MM.1S (cell line): ENCODE measurements at regions not wholly inside any gene's neighbourhood (a gene's known extent, or its start where the extent isn't known, plus 50 kb on each side); places are given as distances from the start of the nearest gene placed in this dataset.

ENCODE experiments used
- DNase-seq: peaks from one replicate; pipeline ENCODE4 v3.0.0-alpha.2; 2015
- H2AFZ ChIP-seq: fragments of 300-600 bp; sonication (generic); 2 replicates; pipeline ENCODE4 v1.6.0; 2016; ENCODE audit warnings: antibody characterized with exemption, low read length
- H3F3A ChIP-seq: fragments of 300-600 bp; sonication (generic); 2 replicates; pipeline ENCODE4 v1.6.1; 2016; ENCODE audit warnings: mild to moderate bottlenecking, antibody characterized with exemption, low read length, moderate library complexity, mixed read lengths; ENCODE audit not compliant: insufficient read depth
- H3K27ac ChIP-seq: fragments of 300-600 bp; sonication (generic); 2 replicates; pipeline ENCODE4 v1.5.1; 2016; ENCODE audit warnings: mild to moderate bottlenecking, low read length
- H3K27me3 ChIP-seq: fragments of 300-600 bp; sonication (generic); replicated peaks from 2 replicates; pipeline ENCODE4 v1.6.0; 2016; ENCODE audit warnings: low read length; ENCODE audit not compliant: insufficient read depth
- H3K36me3 ChIP-seq: fragments of 300-600 bp; sonication (generic); replicated peaks from 2 replicates; pipeline ENCODE4 v1.6.1; 2016; ENCODE audit warnings: mild to moderate bottlenecking, low read length, mixed read lengths; ENCODE audit not compliant: insufficient read depth
- H3K4me1 ChIP-seq: fragments of 300-600 bp; sonication (generic); 2 replicates; pipeline ENCODE4 v1.6.1; 2016; ENCODE audit warnings: low read length, mixed read lengths
- H3K4me2 ChIP-seq: fragments of 300-600 bp; sonication (generic); 2 replicates; pipeline ENCODE4 v1.6.0; 2016; ENCODE audit warnings: low read depth, low read length
- H3K4me3 ChIP-seq: fragments of 300-600 bp; sonication (generic); 2 replicates; pipeline ENCODE4 v1.5.1; 2016; ENCODE audit warnings: low read length, mixed read lengths
- H3K79me2 ChIP-seq: fragments of 300-600 bp; sonication (generic); 2 replicates; pipeline ENCODE4 v1.6.1; 2016; ENCODE audit warnings: mixed run types, low read length, mixed read lengths
- H3K9ac ChIP-seq: fragments of 300-600 bp; sonication (generic); 2 replicates; pipeline ENCODE4 v1.6.1; 2016; ENCODE audit warnings: low read length, mixed read lengths
- H3K9me2 ChIP-seq: fragments of 300-600 bp; sonication (generic); replicated peaks from 2 replicates; pipeline ENCODE4 v1.6.1; 2016; ENCODE audit warnings: mild to moderate bottlenecking, low read length, mixed read lengths; ENCODE audit not compliant: insufficient read depth
- H3K9me3 ChIP-seq: fragments of 300-600 bp; sonication (generic); replicated peaks from 2 replicates; pipeline ENCODE4 v1.6.1; 2016; ENCODE audit warnings: mild to moderate bottlenecking, low read length, mixed read lengths; ENCODE audit not compliant: insufficient read depth
- H4K20me1 ChIP-seq: fragments of 300-600 bp; sonication (generic); 2 replicates; pipeline ENCODE4 v1.6.1; 2016; ENCODE audit warnings: mild to moderate bottlenecking, low read length, moderate library complexity, mixed read lengths; ENCODE audit not compliant: insufficient read depth
- EZH2 ChIP-seq: fragments of 300-600 bp; sonication (generic); optimal IDR thresholded peaks from 2 replicates; pipeline ENCODE3; 2017; ENCODE audit warnings: low read depth, mild to moderate bottlenecking, antibody characterized with exemption, low read length, mixed read lengths
- EZH2phosphoT487 ChIP-seq: fragments of 300-600 bp; sonication (generic); IDR thresholded peaks from 2 replicates; pipeline ENCODE4 v1.6.1; 2018; ENCODE audit warnings: antibody characterized with exemption, low read length
- TF ChIP-seq, protein P1 (sequence below): fragments of 300-600 bp; sonication (generic); IDR thresholded peaks from 2 replicates; pipeline ENCODE4 v1.5.1; 2016; ENCODE audit warnings: antibody characterized with exemption, low read length, mixed read lengths

DNA sequence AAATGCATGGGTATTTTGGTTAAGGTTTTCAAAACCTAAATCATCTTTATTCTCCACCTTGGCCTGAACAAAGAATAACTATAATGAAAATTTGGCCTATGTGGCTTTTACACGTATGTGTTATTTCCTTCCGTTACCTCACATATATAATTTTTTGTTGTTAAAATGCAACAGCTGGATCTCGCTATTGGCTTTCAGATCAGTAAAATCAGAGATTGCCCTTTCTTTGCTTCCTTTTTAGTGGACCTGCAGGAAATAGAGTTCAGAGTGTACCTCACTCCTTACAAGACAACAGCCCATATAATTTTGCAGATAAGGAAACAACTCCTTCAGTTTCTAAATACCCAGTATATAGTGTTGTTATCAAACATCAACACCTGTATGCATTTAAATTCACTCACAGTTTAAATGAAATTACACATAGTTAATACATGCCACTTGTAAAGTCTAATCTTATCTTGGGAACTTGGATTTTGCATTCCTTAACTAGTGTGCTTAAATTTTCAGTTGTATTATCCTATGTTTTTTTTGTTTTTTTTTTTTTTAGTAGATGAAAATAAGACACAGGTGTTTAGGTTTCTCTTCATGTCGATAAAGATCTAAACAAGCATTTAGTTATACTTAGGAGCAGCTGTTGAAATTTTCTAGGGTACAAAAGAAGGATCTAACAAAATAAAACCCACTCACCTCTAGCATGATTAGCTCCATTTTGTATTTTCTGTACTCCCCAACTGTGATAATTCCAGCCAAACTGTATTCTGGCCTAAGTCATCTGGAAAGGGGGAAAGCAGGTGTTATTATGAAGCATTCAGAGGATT is 96.2 kb upstream of the SPRY1 start:
- Histone ChIP-seq H3K4me2 (no peak overlapping the region), H3K9ac (no peak overlapping the region), H3K4me1 (no peaks in the 10 kb centered on the region), H3K27me3 (no peaks in the 10 kb centered on the region), H3K36me3 (no peaks in the 10 kb centered on the region), H3K9me3 (no peaks in the 10 kb centered on the region), H2AFZ (no peak overlapping the region), H4K20me1 (no peaks in the 10 kb centered on the region), H3K9me2 (no peaks in the 10 kb centered on the region), H3K27ac (no peak overlapping the region), H3K79me2 (no peaks in the 10 kb centered on the region), H3F3A (no peaks in the 10 kb centered on the region), H3K4me3 (no peak overlapping the region)
- DNase-seq, result no peak
- TF ChIP-seq, protein P1, sequence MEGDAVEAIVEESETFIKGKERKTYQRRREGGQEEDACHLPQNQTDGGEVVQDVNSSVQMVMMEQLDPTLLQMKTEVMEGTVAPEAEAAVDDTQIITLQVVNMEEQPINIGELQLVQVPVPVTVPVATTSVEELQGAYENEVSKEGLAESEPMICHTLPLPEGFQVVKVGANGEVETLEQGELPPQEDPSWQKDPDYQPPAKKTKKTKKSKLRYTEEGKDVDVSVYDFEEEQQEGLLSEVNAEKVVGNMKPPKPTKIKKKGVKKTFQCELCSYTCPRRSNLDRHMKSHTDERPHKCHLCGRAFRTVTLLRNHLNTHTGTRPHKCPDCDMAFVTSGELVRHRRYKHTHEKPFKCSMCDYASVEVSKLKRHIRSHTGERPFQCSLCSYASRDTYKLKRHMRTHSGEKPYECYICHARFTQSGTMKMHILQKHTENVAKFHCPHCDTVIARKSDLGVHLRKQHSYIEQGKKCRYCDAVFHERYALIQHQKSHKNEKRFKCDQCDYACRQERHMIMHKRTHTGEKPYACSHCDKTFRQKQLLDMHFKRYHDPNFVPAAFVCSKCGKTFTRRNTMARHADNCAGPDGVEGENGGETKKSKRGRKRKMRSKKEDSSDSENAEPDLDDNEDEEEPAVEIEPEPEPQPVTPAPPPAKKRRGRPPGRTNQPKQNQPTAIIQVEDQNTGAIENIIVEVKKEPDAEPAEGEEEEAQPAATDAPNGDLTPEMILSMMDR, result no peak
- no peak for TF ChIP-seq EZH2phosphoT487
- TF ChIP-seq EZH2, result no peak

DNA sequence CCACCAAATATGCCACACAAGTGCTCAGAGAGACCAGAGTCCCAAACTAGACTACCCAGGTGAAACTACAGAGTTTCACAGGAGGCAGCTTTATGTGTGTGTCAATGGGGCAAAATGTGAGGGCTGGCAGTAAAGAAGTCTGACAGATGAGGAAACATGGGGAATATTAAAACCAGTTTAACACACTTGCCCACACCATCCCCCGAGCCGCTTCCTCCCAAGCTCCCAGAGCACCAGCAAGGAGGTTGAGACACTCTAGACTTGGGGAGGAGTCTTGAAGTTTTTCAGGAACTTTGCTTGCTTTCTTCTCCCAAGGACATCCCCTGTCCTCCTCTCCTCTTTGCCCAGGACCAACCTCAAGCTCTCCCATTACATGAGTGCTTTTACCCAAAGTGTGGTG is 94.7 kb upstream of the SPRY1 start:
- H3K4me2 ChIP-seq, result no peak overlapping the region
- no peak overlapping the region for H2AFZ ChIP-seq
- H3K4me1 ChIP-seq, result no peaks in the 10 kb centered on the region
- no peak overlapping the region for H3K27ac ChIP-seq
- H3K9me2 ChIP-seq, result no peaks in the 10 kb centered on the region
- H3K27me3 ChIP-seq, result no peaks in the 10 kb centered on the region
- H3K9ac ChIP-seq, result no peak overlapping the region
- no peaks in the 10 kb centered on the region for H3K79me2 ChIP-seq
- H3K36me3 ChIP-seq, result no peaks in the 10 kb centered on the region
- H4K20me1 ChIP-seq, result no peaks in the 10 kb centered on the region
- DNase-seq, result no peak
- H3F3A ChIP-seq, result no peaks in the 10 kb centered on the region
- H3K4me3 ChIP-seq, result no peak overlapping the region
- no peaks in the 10 kb centered on the region for H3K9me3 ChIP-seq
- TF ChIP-seq EZH2, result no peak
- TF ChIP-seq, protein P1, result no peak
- TF ChIP-seq EZH2phosphoT487, result no peak

DNA sequence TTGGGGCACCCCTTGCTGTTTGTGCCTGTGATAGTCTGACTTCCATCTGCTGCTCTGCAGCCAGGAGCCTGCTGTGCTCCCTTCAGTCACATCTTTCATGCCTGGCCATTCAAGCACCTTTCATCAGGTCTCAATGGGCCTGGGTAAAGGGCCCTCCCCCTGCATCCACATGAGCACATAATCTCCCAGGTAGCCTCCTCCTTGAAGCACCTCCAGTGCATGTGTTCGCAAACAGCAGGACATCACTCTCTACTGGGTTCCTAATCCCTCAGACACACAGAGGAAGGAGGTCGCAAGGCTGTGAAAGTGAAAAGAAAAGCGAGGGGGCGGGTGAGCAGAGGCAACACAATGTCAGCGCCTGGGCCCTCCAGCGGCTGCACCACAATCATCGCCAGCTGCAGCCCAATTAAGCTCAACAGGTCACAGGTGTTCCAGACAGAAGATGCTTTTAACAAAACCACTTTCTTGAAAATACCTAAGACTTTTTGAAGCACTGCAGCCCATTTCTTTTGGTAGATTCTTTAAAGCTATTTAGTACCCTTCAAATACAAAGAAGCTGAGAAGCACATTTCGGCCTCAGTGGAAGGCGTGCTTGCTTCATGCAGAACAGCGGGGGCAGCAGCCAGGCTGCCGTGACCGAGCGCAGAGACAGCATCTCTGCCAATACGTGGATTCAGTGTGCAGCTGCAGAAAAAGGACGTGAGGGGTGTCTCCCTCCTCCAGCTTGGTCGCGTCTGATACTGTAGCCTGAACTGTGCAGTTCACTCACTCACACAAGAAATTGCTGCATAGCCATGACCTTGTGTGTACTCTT is 92.2 kb upstream of the SPRY1 start:
- no peak for DNase-seq
- no peak overlapping the region for H3K4me2 ChIP-seq

More for the DNA sequence above, 92.2 kb upstream of the SPRY1 start:
- Histone ChIP-seq H3K27me3 (no peaks in the 10 kb centered on the region), H3K79me2 (no peaks in the 10 kb centered on the region), H3F3A (no peaks in the 10 kb centered on the region), H3K27ac (no peak overlapping the region), H3K4me1 (no peaks in the 10 kb centered on the region), H2AFZ (no peak overlapping the region), H3K9me2 (no peaks in the 10 kb centered on the region), H3K9me3 (no peaks in the 10 kb centered on the region), H4K20me1 (no peaks in the 10 kb centered on the region), H3K4me3 (no peak overlapping the region), H3K9ac (no peak overlapping the region), H3K36me3 (no peaks in the 10 kb centered on the region)
- TF ChIP-seq EZH2phosphoT487 (no peak), EZH2 (no peak)
- TF ChIP-seq, protein P1, result no peak
